Liver (tissue), 8 donors: ENCODE measurements at regions not wholly inside any gene's neighbourhood (a gene's known extent, or its start where the extent isn't known, plus 50 kb on each side); places are given as distances from the start of the nearest gene placed in this dataset.
A peak's percentile ranks its signal among the peaks of the same experiment; 100 is the strongest.

Source experiments
- DNase-seq: peaks from one replicate; pipeline ENCODE4 v3.0.0-alpha.2; 2017; ENCODE audit warnings: low spot score
- H3K27ac ChIP-seq, 2 donors: one replicate each; pipeline ENCODE4 v1.7.0; 2013; ENCODE audit warnings: inconsistent platforms in 2 of 2, low read length in 2 of 2, control low read depth in 1 of 2, low read depth in 1 of 2, mild to moderate bottlenecking in 1 of 2
- H3K27me3 ChIP-seq, 4 donors: one replicate each; pipeline versions ENCODE4 v1.6.1 to v1.7.0; 2013; ENCODE audit warnings: low read length in 3 of 4, inconsistent platforms in 1 of 4, mild to moderate bottlenecking in 1 of 4, moderate library complexity in 1 of 4; ENCODE audit not compliant: control insufficient read depth in 4 of 4, insufficient read depth in 4 of 4
- H3K36me3 ChIP-seq, 4 donors: one replicate each; pipeline versions ENCODE4 v1.6.1 to v1.7.0; 2013; ENCODE audit warnings: low read length in 3 of 4, mild to moderate bottlenecking in 3 of 4, low read depth in 1 of 4, moderate library complexity in 1 of 4; ENCODE audit not compliant: control insufficient read depth in 4 of 4, insufficient read depth in 3 of 4
- H3K4me1 ChIP-seq, 4 donors: one replicate each; pipeline versions ENCODE4 v1.6.1 to v1.7.0; 2013; ENCODE audit warnings: low read length in 3 of 4, mild to moderate bottlenecking in 3 of 4, moderate library complexity in 1 of 4; ENCODE audit not compliant: control insufficient read depth in 4 of 4, insufficient read depth in 4 of 4
- H3K4me3 ChIP-seq, 3 donors: one replicate each; pipeline versions ENCODE4 v1.6.1 to v1.7.0; 2013; ENCODE audit warnings: low read length in 3 of 3, control low read depth in 1 of 3, low read depth in 1 of 3, mild to moderate bottlenecking in 1 of 3
- H3K9ac ChIP-seq, 2 donors: one replicate each; pipeline ENCODE4 v1.7.0; 2013; ENCODE audit warnings: low read length in 2 of 2, mild to moderate bottlenecking in 2 of 2, moderate library complexity in 2 of 2, control low read depth in 1 of 2, low read depth in 1 of 2
- H3K9me3 ChIP-seq, 4 donors: one replicate each; pipeline versions ENCODE4 v1.6.1 to v1.7.0; 2013; ENCODE audit warnings: low read length in 3 of 4; ENCODE audit not compliant: control insufficient read depth in 4 of 4
- ATF3 ChIP-seq: IDR thresholded peaks from 2 replicates; pipeline ENCODE4 v1.6.1; 2016; ENCODE audit warnings: antibody characterized with exemption
- CTCF ChIP-seq: fragments of 150-350 bp; IDR thresholded peaks from 2 replicates; pipeline ENCODE4 v1.5.1; 2017; ENCODE audit warnings: improper control_type of control experiment, low read depth, low read length; ENCODE audit not compliant: missing input control
- EGR1 ChIP-seq, 2 donors: IDR thresholded peaks; 2 replicates each; pipeline ENCODE4 v1.6.1; 2016 to 2018; ENCODE audit warnings: antibody characterized with exemption in 2 of 2, low read depth in 2 of 2
- FOXA1 ChIP-seq: IDR thresholded peaks from 2 replicates; pipeline ENCODE4 v1.6.1; 2016; ENCODE audit warnings: antibody characterized with exemption
- FOXA2 ChIP-seq: IDR thresholded peaks from 2 replicates; pipeline ENCODE4 v1.6.1; 2016; ENCODE audit warnings: antibody characterized with exemption
- GABPA ChIP-seq, 2 donors: IDR thresholded peaks in 1 of 2; conservative IDR thresholded peaks in 1 of 2; 2 replicates each; pipeline ENCODE4 v1.6.1; 2016; ENCODE audit warnings: antibody characterized with exemption in 2 of 2, mild to moderate bottlenecking in 1 of 2, moderate library complexity in 1 of 2
- HNF4A ChIP-seq, 2 donors: conservative IDR thresholded peaks; 2 replicates each; pipeline ENCODE4 v1.6.1; 2016; ENCODE audit warnings: antibody characterized with exemption in 2 of 2, mild to moderate bottlenecking in 2 of 2
- HNF4G ChIP-seq: IDR thresholded peaks from 2 replicates; pipeline ENCODE4 v1.6.1; 2016; ENCODE audit warnings: antibody characterized with exemption
- JUND ChIP-seq, 2 donors: IDR thresholded peaks; 2 replicates each; pipeline ENCODE4 v1.6.1; 2016; ENCODE audit warnings: antibody characterized with exemption in 2 of 2
- MAX ChIP-seq: IDR thresholded peaks from 2 replicates; pipeline ENCODE4 v1.6.1; 2016; ENCODE audit warnings: antibody characterized with exemption
- NR2F2 ChIP-seq: IDR thresholded peaks from 2 replicates; pipeline ENCODE4 v1.6.1; 2016; ENCODE audit warnings: antibody characterized with exemption
- RAD21 ChIP-seq, 2 donors: IDR thresholded peaks; 2 replicates each; pipeline ENCODE4 v1.6.1; 2016; ENCODE audit warnings: antibody characterized with exemption in 2 of 2, mild to moderate bottlenecking in 2 of 2
- REST ChIP-seq: IDR thresholded peaks from 2 replicates; pipeline ENCODE4 v1.6.1; 2016; ENCODE audit warnings: antibody characterized with exemption, mild to moderate bottlenecking
- RXRA ChIP-seq, 2 donors: IDR thresholded peaks; 2 replicates each; pipeline ENCODE4 v1.6.1; 2017 to 2018; ENCODE audit warnings: antibody characterized with exemption in 2 of 2, mild to moderate bottlenecking in 1 of 2
- SP1 ChIP-seq: IDR thresholded peaks from 2 replicates; pipeline ENCODE4 v1.6.1; 2018; ENCODE audit warnings: antibody characterized with exemption, mild to moderate bottlenecking
- TAF1 ChIP-seq: conservative IDR thresholded peaks from 2 replicates; pipeline ENCODE4 v1.6.1; 2016; ENCODE audit warnings: antibody characterized with exemption, mild to moderate bottlenecking
- YY1 ChIP-seq: IDR thresholded peaks from 2 replicates; pipeline ENCODE4 v1.6.1; 2016; ENCODE audit warnings: antibody characterized with exemption, mild to moderate bottlenecking
- ZBTB33 ChIP-seq: IDR thresholded peaks from 2 replicates; pipeline ENCODE4 v1.6.1; 2016; ENCODE audit warnings: antibody characterized with exemption
- WGBS: extraction: QIAGEN DNeasy Blood & Tissue Kit; methylation state at CpG from one replicate; pipeline ENCODE4 v1.1.7; 2013; 5-methylcytosine and 5-hydroxymethylcytosine counted together
- donor health status: healthy.
- donor health status: healthy.
- donor health status: healthy.
- donor health status: healthy.
- donor health status: healthy.

GRCh38 chr11:134565343-134565891, 153.4 kb upstream of the B3GAT1 start:
- Histone ChIP-seq H3K9ac (no peak overlapping the region), H3K9me3 (no peaks in the 10 kb centered on the region), H3K27me3 (no peaks in the 10 kb centered on the region), H3K27ac (no peak overlapping the region), H3K4me1 (no peaks in the 10 kb centered on the region), H3K36me3 (no peaks in the 10 kb centered on the region), H3K4me3 (no peak overlapping the region)
- WGBS = 89% methylated on average over 12 of the region's 12 CpGs
- TF ChIP-seq YY1 = no peak
- TF ChIP-seq RXRA (IDR thresholded peaks at IDR 0.05) = no peak
- no peak for TF ChIP-seq HNF4A (conservative IDR thresholded peaks at IDR 0.05)
- TF ChIP-seq REST = no peak
- TF ChIP-seq TAF1 = no peak
- TF ChIP-seq RAD21 (IDR thresholded peaks at IDR 0.05) = no peak
- TF ChIP-seq FOXA1 = no peak
- no peak for TF ChIP-seq NR2F2
- TF ChIP-seq HNF4G = no peak
- no peak for TF ChIP-seq EGR1 (IDR thresholded peaks at IDR 0.05; ENCODE audit: low read depth in 2 of 2)
- no peak for TF ChIP-seq FOXA2
- no peak for TF ChIP-seq GABPA (IDR thresholded peaks at IDR 0.05 in 1 of 2, conservative IDR thresholded peaks at IDR 0.05 in 1 of 2)
- no peak for TF ChIP-seq ZBTB33
- no peak for TF ChIP-seq ATF3
- no peak for TF ChIP-seq CTCF
- no peak for TF ChIP-seq JUND (IDR thresholded peaks at IDR 0.05)
- no peak for TF ChIP-seq MAX
- TF ChIP-seq SP1 = no peak
- DNase-seq = peak; percentile 22
